Ovary (tissue), 3 donors: ENCODE measurements at regions not wholly inside any gene's neighbourhood (a gene's known extent, or its start where the extent isn't known, plus 50 kb on each side); places are given as distances from the start of the nearest gene placed in this dataset.

Experiments used
- CTCF ChIP-seq, 3 donors: fragments of 450-650 bp in 2 of 3; fragments of 200-600 bp in 1 of 3; IDR thresholded peaks; one replicate each; pipeline versions ENCODE4 v1.5.1 to v1.8.0; 2016 to 2022; ENCODE audit warnings: antibody characterized with exemption in 3 of 3, mild to moderate bottlenecking in 1 of 3
- EP300 ChIP-seq: sonication (generic); formaldehyde crosslinking; IDR thresholded peaks from one replicate; pipeline ENCODE4 v1.6.1; 2017; ENCODE audit warnings: antibody characterized with exemption
- donor health status: DM: no; HTN: no; CAD: no.

GRCh38 chr2:75340560-75340959, 141.2 kb upstream of the TACR1 start:
- TF ChIP-seq EP300 = no peak
- TF ChIP-seq CTCF (IDR thresholded peaks at IDR 0.05) = no peak
